Endothelial cell of umbilical vein (primary cell): ENCODE measurements at regions not wholly inside any gene's neighbourhood (a gene's known extent, or its start where the extent isn't known, plus 50 kb on each side); places are given as distances from the start of the nearest gene placed in this dataset.

Source experiments
- BruUV-seq: library from RNA; stranded (reverse); fragments of 400-500 nt; replicated peaks from 2 replicates; lab custom pipeline; 2021; lab: Mats Ljungman, UMichigan
- CTCF ChIA-PET: fragments of 300-600, 350-600 bp; sonication (Branson Sonifier 250); formaldehyde crosslinking; loops from one replicate; lab custom pipeline; 2021; ENCODE audit warnings: antibody characterized with exemption, inconsistent platforms; lab: Charles Lee
- POLR2A ChIA-PET: fragments of 300-600, 350-600 bp; sonication (Branson Sonifier 250); formaldehyde crosslinking; loops from one replicate; lab custom pipeline; 2021; ENCODE audit warnings: antibody characterized with exemption, inconsistent platforms; lab: Charles Lee
- DNase-seq: peaks from one replicate; pipeline ENCODE4 v3.0.0-alpha.2; 2011; ENCODE audit warnings: low read depth, low spot score
- FAIRE-seq: peaks from 2 replicates; lab custom pipeline; 2011; peaks lifted over from hg19 to GRCh38; lab: Jason Lieb, UNC
- H2AFZ ChIP-seq: 2 replicates; pipeline ENCODE4 v1.6.0; 2012; ENCODE audit warnings: low read depth, low read length, control low read depth, inconsistent platforms
- H3K27ac ChIP-seq: 2 replicates; pipeline ENCODE4 v1.5.1; 2011; ENCODE audit warnings: low read depth, mild to moderate bottlenecking, control low read depth, low read length, moderate library complexity; ENCODE audit not compliant: insufficient read depth
- H3K27me3 ChIP-seq, 2 experiments: 2 replicates each; pipeline versions ENCODE4 v1.6.0 to v1.6.1; 2011; ENCODE audit warnings: low read length in 2 of 2, mixed read lengths in 1 of 2; ENCODE audit not compliant: control insufficient read depth in 2 of 2, insufficient read depth in 2 of 2
- H3K36me3 ChIP-seq, 2 experiments: 2 replicates in 1 of 2; 3 replicates in 1 of 2; pipeline ENCODE4 v1.5.1; 2011; ENCODE audit warnings: low read length in 2 of 2, mild to moderate bottlenecking in 1 of 2, moderate library complexity in 1 of 2; ENCODE audit not compliant: control insufficient read depth in 2 of 2, insufficient read depth in 2 of 2; ENCODE audit errors: extremely low read depth in 1 of 2
- H3K4me1 ChIP-seq: 3 replicates; pipeline ENCODE4 v1.5.1; 2011; ENCODE audit warnings: mild to moderate bottlenecking, low read length; ENCODE audit not compliant: control insufficient read depth, insufficient read depth; ENCODE audit errors: extremely low read depth
- H3K4me2 ChIP-seq: 2 replicates; pipeline ENCODE4 v1.6.1; 2011; ENCODE audit warnings: low read length, control low read depth, mixed read lengths; ENCODE audit not compliant: insufficient read depth
- H3K4me3 ChIP-seq, 3 experiments: fragments of 200-600 bp in 1 of 3; sonication (generic), shearing (Covaris generic) in 1 of 3; replicated peaks in 1 of 3; 2 replicates each; pipeline ENCODE4 v1.5.1; 2011 to 2016; ENCODE audit warnings: control low read depth in 3 of 3, low read length in 3 of 3, mild to moderate bottlenecking in 2 of 3, inconsistent platforms in 1 of 3, low read depth in 1 of 3, moderate library complexity in 1 of 3; ENCODE audit not compliant: insufficient read depth in 1 of 3
- H3K79me2 ChIP-seq: 2 replicates; pipeline ENCODE4 v1.6.0; 2012; ENCODE audit warnings: low read length, inconsistent platforms; ENCODE audit not compliant: control insufficient read depth, insufficient read depth
- H3K9ac ChIP-seq: replicated peaks from 2 replicates; pipeline ENCODE3; 2011; ENCODE audit warnings: low read length, control low read depth; ENCODE audit not compliant: insufficient read depth; ENCODE audit errors: extremely low read depth
- H3K9me1 ChIP-seq: replicated peaks from 3 replicates; pipeline ENCODE4 v1.6.0; 2011; ENCODE audit warnings: mild to moderate bottlenecking, low read length; ENCODE audit not compliant: control insufficient read depth, insufficient read depth; ENCODE audit errors: extremely low read depth
- H3K9me3 ChIP-seq: replicated peaks from 2 replicates; pipeline ENCODE4 v1.5.1; 2012; ENCODE audit warnings: low read length, inconsistent platforms; ENCODE audit not compliant: control insufficient read depth, insufficient read depth
- H4K20me1 ChIP-seq: replicated peaks from 2 replicates; pipeline ENCODE3; 2011; ENCODE audit warnings: mild to moderate bottlenecking, low read length; ENCODE audit not compliant: control insufficient read depth, insufficient read depth; ENCODE audit errors: extremely low read depth
- CTCF ChIP-seq, 2 donors: IDR thresholded peaks; 1 replicate in 1 of 2; 2 replicates in 1 of 2; pipeline ENCODE4 v1.5.1; 2011; ENCODE audit warnings: low read length in 2 of 2, mild to moderate bottlenecking in 2 of 2, moderate library complexity in 2 of 2, control low read depth in 1 of 2, inconsistent platforms in 1 of 2, low read depth in 1 of 2; ENCODE audit not compliant: insufficient read depth in 1 of 2; ENCODE audit errors: extremely low read depth in 1 of 2
- EZH2 ChIP-seq: IDR thresholded peaks from 2 replicates; pipeline ENCODE4 v1.6.1; 2012; ENCODE audit warnings: borderline replicate concordance, low read depth, mild to moderate bottlenecking, moderate library complexity, low read length, inconsistent platforms; ENCODE audit not compliant: severe bottlenecking
- FOS ChIP-seq: IDR thresholded peaks from 2 replicates; pipeline ENCODE4 v1.6.1; 2011; ENCODE audit warnings: mild to moderate bottlenecking, low read length, moderate library complexity, borderline replicate concordance; ENCODE audit not compliant: insufficient read depth
- GATA2 ChIP-seq: IDR thresholded peaks from 2 replicates; pipeline ENCODE4 v1.7.0; 2011; ENCODE audit warnings: low read depth, mild to moderate bottlenecking, moderate library complexity, mixed read lengths, low read length; ENCODE audit not compliant: insufficient read length, insufficient read depth
- JUN ChIP-seq: IDR thresholded peaks from 2 replicates; pipeline ENCODE4 v1.6.1; 2011; ENCODE audit warnings: borderline replicate concordance, low read depth; ENCODE audit not compliant: insufficient read length, insufficient read depth
- MAX ChIP-seq: IDR thresholded peaks from 2 replicates; pipeline ENCODE4 v1.6.1; 2011; ENCODE audit not compliant: insufficient read depth, insufficient read length
- POLR2AphosphoS5 ChIP-seq: IDR thresholded peaks from 2 replicates; pipeline ENCODE4 v1.6.1; 2012; ENCODE audit warnings: low read depth, mild to moderate bottlenecking, control low read depth, low read length, moderate library complexity; ENCODE audit not compliant: insufficient read depth
- dilution Hi-C: fragments of 300-500 bp; cut with MboI; formaldehyde crosslinking; loops from one replicate; pipeline ENCODE4 v1.15.0; 2019; ENCODE audit warnings: low sequenced_read_pairs; ENCODE audit not compliant: extremely low pct_ligation_motif_present
- intact Hi-C: fragments of 100-400 bp; cut with micrococcal nuclease; formaldehyde crosslinking; loops from one replicate; pipeline ENCODE4 v1.10.0; 2022

- intact Hi-C loops, result no loop called here
- ChIA-PET CTCF (no interaction called here), POLR2A (no interaction called here)
- H3K4me2 ChIP-seq, result no peak overlapping the region
- no peaks in the 10 kb centered on the region for H3K79me2 ChIP-seq
- H3K27ac ChIP-seq, result no peak overlapping the region
- DNase-seq (no peak), FAIRE-seq (no peak)
- BruUV-seq, result no TSS peak
- dilution Hi-C loops, result no loop called here
- H2AFZ ChIP-seq, result no peak overlapping the region
- H3K9me1 ChIP-seq, result no peaks in the 10 kb centered on the region
- H3K4me1 ChIP-seq, result no peaks in the 10 kb centered on the region
- peaks cover 2% of the 10 kb centered on the region for H3K9me3 ChIP-seq
- no peaks in the 10 kb centered on the region for H4K20me1 ChIP-seq
- no peak overlapping the region for H3K4me3 ChIP-seq
- no peaks in the 10 kb centered on the region for H3K36me3 ChIP-seq
- no peak overlapping the region for H3K9ac ChIP-seq
- no peaks in the 10 kb centered on the region for H3K27me3 ChIP-seq
- TF ChIP-seq FOS, result no peak
- no peak for TF ChIP-seq GATA2
- no peak for TF ChIP-seq CTCF (IDR thresholded peaks at IDR 0.05; ENCODE audit: extremely low read depth in 1 of 2, insufficient read depth in 1 of 2, low read depth in 1 of 2, low read length in 2 of 2)
- no peak for TF ChIP-seq POLR2AphosphoS5
- no peak for TF ChIP-seq MAX
- TF ChIP-seq JUN, result no peak
- TF ChIP-seq EZH2, result no peak
These were observed 269.4 kb upstream of the SMIM31 start for GRCh38 chr4:164484551-164484950.
